Spinal cord (tissue), 9 donors: ENCODE measurements at regions not wholly inside any gene's neighbourhood (a gene's known extent, or its start where the extent isn't known, plus 50 kb on each side); places are given as distances from the start of the nearest gene placed in this dataset.

ENCODE experiments used
- DNase-seq, 6 donors: peaks; one replicate each; pipeline versions ENCODE4 v3.0.0 to v3.0.0-alpha.2; 2013 to 2015; ENCODE audit warnings: low spot score in 6 of 6, low read depth in 4 of 6
- H3K27ac ChIP-seq: one replicate; pipeline ENCODE4 v1.5.1; 2013; ENCODE audit warnings: low read depth, low read length, control low read depth
- H3K27me3 ChIP-seq: one replicate; pipeline ENCODE4 v1.6.1; 2013; ENCODE audit warnings: low read length; ENCODE audit not compliant: control insufficient read depth, insufficient read depth
- H3K36me3 ChIP-seq: one replicate; pipeline ENCODE4 v1.6.1; 2013; ENCODE audit warnings: low read length; ENCODE audit not compliant: control insufficient read depth, insufficient read depth
- H3K4me1 ChIP-seq: one replicate; pipeline ENCODE4 v1.6.1; 2013; ENCODE audit warnings: low read length; ENCODE audit not compliant: control insufficient read depth, insufficient read depth
- H3K4me3 ChIP-seq: one replicate; pipeline ENCODE4 v1.5.1; 2013; ENCODE audit warnings: low read depth, low read length, control low read depth
- H3K9me3 ChIP-seq: one replicate; pipeline ENCODE4 v1.6.1; 2013; ENCODE audit warnings: low read length; ENCODE audit not compliant: control insufficient read depth, insufficient read depth
- WGBS: methylation state at CpG from one replicate; pipeline ENCODE4 v1.1.5; 2013; ENCODE audit warnings: missing lambda C conversion rate; ENCODE audit not compliant: insufficient coverage; 5-methylcytosine and 5-hydroxymethylcytosine counted together
- donor health status: healthy.

- H3K4me3 ChIP-seq, result no peak overlapping the region
- no peaks in the 10 kb centered on the region for H3K36me3 ChIP-seq
- no peaks in the 10 kb centered on the region for H3K4me1 ChIP-seq
- no peaks in the 10 kb centered on the region for H3K9me3 ChIP-seq
- no peak overlapping the region for H3K27ac ChIP-seq
- WGBS, result 67% methylated on average over 3 of the region's 3 CpGs
- DNase-seq, result no peak
- no peaks in the 10 kb centered on the region for H3K27me3 ChIP-seq
Observed at GRCh38 chr9:18405240-18405639, 68.7 kb upstream of the ADAMTSL1 start.

- H3K27ac ChIP-seq, result no peak overlapping the region
- H3K9me3 ChIP-seq, result no peaks in the 10 kb centered on the region
- DNase-seq, result no peak
- no peaks in the 10 kb centered on the region for H3K27me3 ChIP-seq
- WGBS, result 100% methylated on average over 2 of the region's 7 CpGs
- H3K4me1 ChIP-seq, result no peaks in the 10 kb centered on the region
- H3K36me3 ChIP-seq, result no peaks in the 10 kb centered on the region
- no peak overlapping the region for H3K4me3 ChIP-seq
Observed at GRCh38 chr9:18410983-18411382, 63.0 kb upstream of the ADAMTSL1 start.

GRCh38 chr9:18421391-18421790 lies 52.6 kb upstream of the ADAMTSL1 start:
- no peak overlapping the region for H3K27ac ChIP-seq
- no peaks in the 10 kb centered on the region for H3K4me1 ChIP-seq

GRCh38 chr9:18422296-18423036 lies 51.5 kb upstream of the ADAMTSL1 start:
- no peak overlapping the region for H3K4me3 ChIP-seq
- 84% methylated on average over 8 of the region's 8 CpGs for WGBS
- H3K36me3 ChIP-seq, result no peaks in the 10 kb centered on the region
- H3K4me1 ChIP-seq, result no peaks in the 10 kb centered on the region
- no peaks in the 10 kb centered on the region for H3K9me3 ChIP-seq
- H3K27me3 ChIP-seq, result no peaks in the 10 kb centered on the region
- no peak for DNase-seq
- H3K27ac ChIP-seq, result no peak overlapping the region

More at GRCh38 chr9:18421391-18421790, 52.6 kb upstream of the ADAMTSL1 start:
- Histone ChIP-seq H3K9me3 (no peaks in the 10 kb centered on the region), H3K4me3 (no peak overlapping the region), H3K27me3 (no peaks in the 10 kb centered on the region), H3K36me3 (no peaks in the 10 kb centered on the region)
- no peak for DNase-seq
- 67% methylated on average over 1 of the region's 2 CpGs for WGBS

GRCh38 chr9:18423791-18424531 lies 50.0 kb upstream of the ADAMTSL1 start:
- no peak overlapping the region for H3K27ac ChIP-seq
- H3K36me3 ChIP-seq, result no peaks in the 10 kb centered on the region
- 100% methylated on average over 1 of the region's 1 CpG for WGBS
- H3K9me3 ChIP-seq, result no peaks in the 10 kb centered on the region
- DNase-seq, result no peak
- no peak overlapping the region for H3K4me3 ChIP-seq
- no peaks in the 10 kb centered on the region for H3K27me3 ChIP-seq
- no peaks in the 10 kb centered on the region for H3K4me1 ChIP-seq
